Heart left ventricle (tissue), 13 donors: ENCODE measurements at regions not wholly inside any gene's neighbourhood (a gene's known extent, or its start where the extent isn't known, plus 50 kb on each side); places are given as distances from the start of the nearest gene placed in this dataset.

Experiments used
- CTCF ChIP-seq, 12 donors: fragments of 200-600 bp; sonication (generic) in 4 of 12; IDR thresholded peaks; one replicate each; pipeline versions ENCODE4 v1.5.0 to v1.8.0; 2018 to 2022; ENCODE audit warnings: antibody characterized with exemption in 12 of 12, mild to moderate bottlenecking in 5 of 12
- POLR2A ChIP-seq, 2 donors: fragments of 450-650 bp; IDR thresholded peaks; one replicate each; pipeline ENCODE4 v1.6.1; 2017; ENCODE audit warnings: antibody characterized with exemption in 2 of 2, mild to moderate bottlenecking in 2 of 2, moderate library complexity in 2 of 2
- donor health status: ischemic (EF 13 %, LVEDD 7.1; RV severe dilation, severe dysfunction).
- donor health status: DM: no; HTN: yes; CAD: no.
- donor health status: DM: no; HTN: no; CAD: no.
- donor health status: ischemic (EF 25% LVEDD 6.9; RV normal size, moderate dysfunction).
- donor health status: ischemic (EF 25% LVEDD 5.7; RV mildly dilated, moderate dysfunction).
- donor health status: ischemic (EF 35%, LVEDD 5.7; RV mildly dilated, moderate dysfunction).
- donor health status: nonischemic (EF 11% LVEDD 7.7; RV severe dilation, severe dysfunction).
- donor health status: DM: yes; HTN: yes; CAD: no.
- donor health status: PGD.
- donor health status: ischemic (EF 29% LVEDD 5.4; RV normal size, mild dysfunction).
- donor health status: nonischemic (EF 23%, LVEDD 6.1; RV moderate dilation, normal function).

- TF ChIP-seq CTCF (IDR thresholded peaks at IDR 0.05) (no peak), POLR2A (IDR thresholded peaks at IDR 0.05) (no peak)
These were observed 570.9 kb upstream of the GRIN3A start for GRCh38 chr9:102309379-102309778.
